BJ (cell line): ENCODE measurements at regions not wholly inside any gene's neighbourhood (a gene's known extent, or its start where the extent isn't known, plus 50 kb on each side); places are given as distances from the start of the nearest gene placed in this dataset.

Experiments
- CTCF ChIA-PET: fragments of 350-600 bp; formaldehyde crosslinking; extraction: SDS; loops from one replicate; lab custom pipeline; 2021; ENCODE audit warnings: antibody characterized with exemption, inconsistent platforms; lab: Yijun Ruan, JAX
- POLR2A ChIA-PET: fragments of 300-600 bp; sonication (Branson Sonifier 250); formaldehyde crosslinking; extraction: SDS; loops from one replicate; lab custom pipeline; 2021; ENCODE audit warnings: antibody characterized with exemption; lab: Charles Lee
- DNase-seq: peaks from one replicate; pipeline ENCODE4 v3.0.0-alpha.2; 2011; ENCODE audit warnings: low read depth
- H3K27me3 ChIP-seq: 2 replicates; pipeline ENCODE4 v1.6.0; 2011; ENCODE audit warnings: low read length; ENCODE audit not compliant: control insufficient read depth, insufficient read depth
- H3K36me3 ChIP-seq: 2 replicates; pipeline ENCODE4 v1.5.1; 2011; ENCODE audit warnings: low read length; ENCODE audit not compliant: control insufficient read depth, insufficient read depth
- H3K4me3 ChIP-seq: 2 replicates; pipeline ENCODE4 v1.5.1; 2011; ENCODE audit warnings: low read depth, mild to moderate bottlenecking, control low read depth, low read length
- CTCF ChIP-seq: IDR thresholded peaks from 2 replicates; pipeline ENCODE4 v1.5.1; 2011; ENCODE audit warnings: low read depth, mild to moderate bottlenecking, control low read depth, inconsistent platforms, low read length, moderate library complexity; ENCODE audit not compliant: insufficient read depth

GRCh38 chr4:11074581-11075241 is 354.0 kb downstream of the HS3ST1 start:
- POLR2A ChIA-PET: no interaction called here
- Histone ChIP-seq H3K4me3 (no peak overlapping the region), H3K27me3 (no peaks in the 10 kb centered on the region), H3K36me3 (no peaks in the 10 kb centered on the region)
- CTCF ChIA-PET: no interaction called here
- no peak for TF ChIP-seq CTCF
- no peak for DNase-seq

- Histone ChIP-seq H3K27me3 (no peaks in the 10 kb centered on the region), H3K36me3 (no peaks in the 10 kb centered on the region), H3K4me3 (no peak overlapping the region)
- no peak for TF ChIP-seq CTCF
- no peak for DNase-seq
- POLR2A ChIA-PET: no interaction called here
- CTCF ChIA-PET: no interaction called here
These were observed 355.1 kb downstream of the HS3ST1 start for GRCh38 chr4:11073621-11074051.

- H3K27me3 ChIP-seq: no peaks in the 10 kb centered on the region
- POLR2A ChIA-PET: no interaction called here
- CTCF ChIA-PET: no interaction called here
- DNase-seq: no peak
- no peak overlapping the region for H3K4me3 ChIP-seq
- no peak for TF ChIP-seq CTCF
- H3K36me3 ChIP-seq: no peaks in the 10 kb centered on the region
These were observed 355.7 kb downstream of the HS3ST1 start for GRCh38 chr4:11072999-11073398.

DNA sequence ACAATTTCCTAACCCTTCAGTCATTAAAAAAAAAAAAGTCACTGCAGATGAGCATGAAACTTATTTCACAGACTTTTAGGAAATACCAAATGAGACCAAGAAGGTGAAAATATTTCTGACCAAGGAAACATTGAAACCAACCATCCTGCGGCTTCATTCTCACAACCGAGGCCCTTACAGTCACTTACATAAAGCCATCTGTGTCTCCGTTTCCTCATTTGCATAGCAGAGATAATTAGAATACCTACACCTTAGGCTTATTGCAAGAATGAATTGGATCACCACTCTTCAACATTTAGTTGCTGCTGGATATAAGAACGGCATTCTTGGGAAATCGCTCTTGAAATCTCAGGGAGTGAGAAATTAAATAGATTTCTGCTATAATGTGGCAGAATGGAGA is 356.2 kb downstream of the HS3ST1 start:
- ChIA-PET POLR2A (no interaction called here), CTCF (no interaction called here)
- Histone ChIP-seq H3K27me3 (no peaks in the 10 kb centered on the region), H3K4me3 (no peak overlapping the region), H3K36me3 (no peaks in the 10 kb centered on the region)
- no peak for TF ChIP-seq CTCF
- no peak for DNase-seq

DNA sequence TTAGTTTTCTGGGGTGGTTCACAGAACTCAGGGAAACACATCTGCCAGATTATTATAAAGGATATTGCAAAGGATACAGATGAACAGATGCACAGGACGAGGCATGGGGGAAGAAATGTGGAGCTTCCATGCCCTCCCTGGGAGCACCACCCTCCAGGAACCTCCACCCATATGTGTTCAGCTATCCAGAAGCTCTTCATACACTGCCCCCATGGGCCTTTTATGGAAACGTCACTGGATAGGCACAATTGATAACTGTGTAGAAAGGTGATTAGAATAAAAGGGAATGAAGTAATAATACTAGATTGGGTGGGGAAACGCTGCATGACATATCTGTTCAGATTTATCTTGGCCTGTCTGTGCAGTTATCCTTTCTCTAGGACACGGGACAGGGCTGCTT is 357.9 kb downstream of the HS3ST1 start:
- Histone ChIP-seq H3K27me3 (no peaks in the 10 kb centered on the region), H3K36me3 (no peaks in the 10 kb centered on the region), H3K4me3 (no peak overlapping the region)
- no peak for DNase-seq
- ChIA-PET CTCF (no interaction called here), POLR2A (no interaction called here)
- no peak for TF ChIP-seq CTCF
